Stromal cell of bone marrow (primary cell): ENCODE measurements at regions not wholly inside any gene's neighbourhood (a gene's known extent, or its start where the extent isn't known, plus 50 kb on each side); places are given as distances from the start of the nearest gene placed in this dataset.
"Not testable (repeated sequence)": the region's sequence is repeated elsewhere in the genome, so short reads cannot be mapped to it uniquely, and the experiment has no call there.

Experiments used
- DNase-seq: peaks from one replicate; pipeline ENCODE4 v3.0.0-alpha.2; 2012; ENCODE audit warnings: low read depth

DNA sequence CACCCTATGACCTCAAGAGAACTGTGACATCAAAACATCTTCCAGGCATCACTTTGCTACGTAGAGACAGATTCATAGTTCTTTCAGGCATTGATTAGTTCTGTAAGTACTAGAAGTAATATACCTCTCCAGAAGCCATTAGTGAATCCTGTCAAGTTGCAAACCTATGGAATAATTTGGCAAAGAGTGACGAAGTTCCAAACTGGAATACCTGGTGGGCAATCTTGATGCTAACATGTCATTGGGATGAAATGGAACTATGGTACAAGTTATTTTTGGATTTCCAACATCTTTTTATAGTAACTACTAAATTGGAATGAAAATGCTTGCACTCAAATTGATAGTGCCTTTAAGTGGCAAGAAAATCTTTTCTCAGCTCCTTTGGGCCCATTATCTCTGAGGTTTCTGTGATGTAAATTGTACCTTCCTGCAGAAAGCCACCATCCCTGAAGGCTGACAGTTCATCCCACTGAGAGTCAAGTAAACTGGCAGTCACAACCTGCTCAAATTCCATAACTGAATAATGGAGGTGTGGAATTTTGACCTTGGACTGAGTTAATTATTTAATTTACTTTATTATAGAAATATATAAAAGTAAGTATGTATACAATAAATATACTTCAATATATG is 435.5 kb downstream of the DTWD2 start:
- DNase-seq = no peak

DNA sequence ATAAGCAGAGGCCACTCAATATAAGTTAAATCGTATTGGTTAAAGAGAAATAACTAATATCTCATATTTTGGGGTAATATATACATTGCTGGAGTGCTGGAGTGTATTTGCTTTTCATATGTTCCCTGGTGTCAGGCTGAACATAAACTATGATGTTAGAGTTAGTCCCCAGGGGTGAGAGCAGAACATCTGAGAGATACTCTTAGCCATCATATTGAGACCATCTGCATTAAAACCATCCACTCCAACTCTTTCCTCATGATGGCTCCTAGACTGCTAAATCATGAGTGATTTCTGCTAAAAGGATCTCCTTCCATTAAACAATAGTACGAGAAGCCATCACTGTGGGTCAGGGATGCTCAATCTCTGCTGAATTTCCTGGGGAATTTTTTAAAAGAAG is 436.2 kb downstream of the DTWD2 start:
- DNase-seq = no peak

DNA sequence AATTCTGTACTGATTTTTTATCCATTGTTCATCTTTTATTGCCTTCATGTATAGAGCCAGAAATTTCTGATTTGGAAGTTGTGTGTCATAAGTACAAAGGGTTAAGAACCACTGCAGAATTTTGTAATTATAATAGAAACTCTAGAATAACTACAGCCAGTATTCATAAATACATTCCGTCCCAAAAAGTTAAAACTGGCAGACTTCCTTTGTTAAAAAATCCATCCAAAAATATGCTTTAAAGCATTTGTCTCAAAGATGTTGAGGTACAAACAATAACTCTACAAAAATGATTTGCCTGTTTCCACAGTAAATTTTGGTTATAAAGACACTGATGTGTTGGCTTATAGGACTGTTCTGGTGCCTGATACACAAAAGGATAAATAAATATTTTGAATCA is 436.6 kb downstream of the DTWD2 start:
- DNase-seq = no peak

DNA sequence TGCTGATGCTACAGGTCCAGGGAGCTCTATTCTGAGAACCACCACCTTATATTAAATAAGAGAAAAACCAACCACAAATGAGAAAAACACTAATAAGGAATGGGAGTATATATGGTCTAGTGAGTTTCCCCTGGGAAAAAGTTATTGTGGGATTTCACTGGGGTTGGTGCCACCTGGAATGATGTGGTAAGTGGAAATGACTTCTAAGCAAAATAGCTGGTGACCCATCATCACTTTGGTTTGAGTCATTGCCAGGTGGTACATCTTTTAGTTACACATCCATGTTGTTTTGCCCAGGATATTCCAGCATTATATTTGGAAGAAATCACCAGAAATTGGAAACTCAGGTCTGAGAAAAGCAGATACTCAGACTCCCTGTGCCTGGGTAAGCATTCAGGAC is 437.3 kb downstream of the DTWD2 start:
- no peak for DNase-seq

DNA sequence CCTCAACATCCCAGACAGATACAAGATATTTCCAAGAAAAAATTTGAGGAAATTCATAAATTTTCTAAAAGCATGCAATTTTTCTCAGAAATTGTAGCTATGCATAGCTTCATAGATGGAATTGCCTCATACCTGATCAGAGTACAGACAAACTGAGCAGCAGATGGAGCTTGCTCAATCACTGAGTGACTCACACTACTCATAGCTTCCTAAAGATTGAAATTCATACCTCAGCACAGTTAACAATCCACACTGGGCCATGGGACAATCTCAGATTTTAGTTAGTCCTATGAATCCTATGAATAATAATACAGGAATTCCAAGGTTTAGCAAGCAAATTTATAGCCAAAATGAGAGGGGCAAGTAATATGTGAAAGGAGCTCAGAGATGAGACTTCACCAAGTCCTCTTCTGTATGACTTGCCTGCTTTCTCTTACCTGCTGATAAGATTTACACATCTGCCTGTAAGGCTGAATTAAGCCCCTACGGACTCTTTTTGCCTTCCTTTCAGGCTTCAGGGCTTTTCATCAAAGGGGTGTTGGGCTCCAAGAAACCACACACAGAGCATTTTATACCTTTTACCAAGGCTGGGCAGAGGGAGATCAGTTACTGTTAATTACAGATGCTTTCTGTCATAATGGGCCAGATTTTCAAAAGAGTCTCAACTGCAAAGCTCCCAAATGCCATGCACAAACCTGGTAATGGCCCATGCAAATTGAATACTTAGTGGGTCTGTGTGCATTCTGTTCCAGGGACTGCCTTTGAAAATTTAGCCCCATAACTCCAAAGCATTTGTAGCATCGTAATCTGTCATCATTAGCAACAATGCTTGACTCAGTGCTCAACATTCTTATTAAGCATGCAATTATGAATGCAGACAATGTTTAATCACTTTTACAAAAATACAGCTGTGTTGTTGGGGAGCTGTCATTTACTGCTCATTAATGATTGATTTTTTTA is 439.3 kb downstream of the DTWD2 start:
- peak; percentile 73 for DNase-seq

DNA sequence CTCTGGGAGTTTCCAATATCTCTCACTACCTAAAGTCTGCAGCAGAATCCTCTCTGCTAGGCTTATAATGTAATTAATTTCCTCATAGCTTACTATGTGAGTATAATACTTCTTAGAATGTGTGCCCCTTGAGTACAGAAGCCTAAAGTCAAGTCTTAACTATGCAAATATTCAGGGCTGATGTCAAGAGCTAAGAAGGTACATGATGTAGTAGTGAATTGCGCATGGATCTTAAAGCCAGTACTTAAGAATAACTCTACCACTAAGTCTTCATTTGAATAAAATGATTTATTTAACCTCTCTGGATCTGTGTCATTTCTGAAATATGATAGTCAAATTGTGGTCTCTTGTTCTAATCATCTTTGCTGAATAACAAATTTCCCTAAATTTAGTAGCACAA is 442.9 kb downstream of the DTWD2 start:
- DNase-seq = no peak

DNA sequence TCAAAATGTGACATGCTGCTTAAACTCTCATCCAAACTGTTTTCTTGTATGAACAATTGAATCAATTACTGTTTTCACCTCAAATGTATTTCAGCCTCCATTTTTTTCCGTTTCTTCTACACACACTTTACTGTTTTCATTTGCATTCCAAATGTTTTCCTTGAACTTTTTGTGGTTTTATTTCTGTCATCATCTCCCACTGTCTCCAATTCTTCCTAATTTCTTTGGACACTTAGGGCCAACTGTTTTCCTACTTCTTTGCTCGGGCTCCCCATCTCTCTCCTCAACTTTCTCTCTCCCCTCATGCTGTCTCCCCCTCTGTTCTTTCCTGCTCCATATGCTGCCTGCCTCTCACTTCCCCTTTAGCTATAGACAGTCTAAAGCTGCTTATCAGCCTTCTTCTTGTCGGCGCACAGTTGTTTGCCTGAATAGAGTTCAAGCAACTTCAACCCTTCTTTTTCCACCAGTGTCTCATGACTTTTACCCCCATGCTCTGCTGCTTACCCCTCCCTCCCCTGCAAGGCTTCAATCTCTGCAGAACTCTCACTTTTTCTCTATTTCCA is 443.4 kb downstream of the DTWD2 start:
- DNase-seq = no peak

DNA sequence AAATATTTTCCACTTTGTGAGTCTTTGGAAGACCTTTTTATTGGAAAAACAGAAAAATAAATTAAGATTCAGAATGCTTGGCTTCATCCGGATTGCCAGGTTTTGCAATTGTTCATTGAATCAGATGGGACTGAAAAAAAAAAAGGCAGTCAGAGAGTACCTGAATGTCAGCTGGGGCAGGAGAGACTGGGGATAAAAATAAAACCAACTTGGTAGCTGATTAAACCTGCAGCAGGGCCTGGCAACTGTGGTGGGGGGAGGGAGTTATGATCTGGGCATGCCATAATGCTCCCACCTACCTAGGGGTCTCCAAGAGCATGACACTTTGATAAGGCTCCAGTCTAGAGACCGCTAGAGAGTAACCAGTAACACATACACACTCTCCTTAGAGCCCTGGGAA is 454.4 kb downstream of the DTWD2 start:
- DNase-seq = no peak

DNA sequence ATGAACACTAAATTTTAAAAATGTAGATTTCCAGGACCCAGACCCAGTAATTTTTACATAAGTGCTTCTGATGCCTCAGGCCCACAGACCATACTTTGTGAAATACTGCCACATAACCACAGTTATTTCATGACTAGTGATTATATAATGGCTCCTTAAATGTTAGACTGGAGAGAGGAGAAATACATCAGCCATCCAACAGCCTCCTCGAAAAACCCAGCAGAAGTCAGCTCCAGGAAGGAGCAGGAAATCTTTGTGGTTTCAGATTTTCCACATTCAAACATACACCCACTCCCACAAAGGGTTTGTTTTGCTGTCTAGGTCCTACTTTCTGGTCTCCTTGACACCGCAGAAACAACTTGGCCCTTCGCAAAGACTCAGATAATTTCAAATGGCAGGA is 455.2 kb downstream of the DTWD2 start:
- DNase-seq = peak; percentile 62

DNA sequence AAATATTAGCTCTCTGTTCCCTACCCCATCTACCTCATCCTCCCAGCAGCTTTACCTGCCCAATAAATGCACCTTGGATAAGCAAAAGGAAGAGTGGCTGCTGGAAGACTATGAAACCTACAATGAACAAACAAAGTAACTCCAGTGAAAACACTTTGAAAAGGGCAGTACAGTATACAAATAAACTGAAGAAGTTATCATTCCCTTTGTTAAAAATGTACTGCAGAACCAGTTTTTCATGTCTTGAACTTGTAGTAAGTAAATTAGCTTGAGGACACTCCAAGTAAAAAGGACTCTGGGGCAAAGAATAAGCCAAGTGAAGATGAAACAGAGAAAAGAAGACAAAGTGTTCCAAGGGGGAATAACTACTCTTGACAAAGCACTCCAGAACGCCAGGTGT is 457.1 kb downstream of the DTWD2 start:
- no peak for DNase-seq

DNA sequence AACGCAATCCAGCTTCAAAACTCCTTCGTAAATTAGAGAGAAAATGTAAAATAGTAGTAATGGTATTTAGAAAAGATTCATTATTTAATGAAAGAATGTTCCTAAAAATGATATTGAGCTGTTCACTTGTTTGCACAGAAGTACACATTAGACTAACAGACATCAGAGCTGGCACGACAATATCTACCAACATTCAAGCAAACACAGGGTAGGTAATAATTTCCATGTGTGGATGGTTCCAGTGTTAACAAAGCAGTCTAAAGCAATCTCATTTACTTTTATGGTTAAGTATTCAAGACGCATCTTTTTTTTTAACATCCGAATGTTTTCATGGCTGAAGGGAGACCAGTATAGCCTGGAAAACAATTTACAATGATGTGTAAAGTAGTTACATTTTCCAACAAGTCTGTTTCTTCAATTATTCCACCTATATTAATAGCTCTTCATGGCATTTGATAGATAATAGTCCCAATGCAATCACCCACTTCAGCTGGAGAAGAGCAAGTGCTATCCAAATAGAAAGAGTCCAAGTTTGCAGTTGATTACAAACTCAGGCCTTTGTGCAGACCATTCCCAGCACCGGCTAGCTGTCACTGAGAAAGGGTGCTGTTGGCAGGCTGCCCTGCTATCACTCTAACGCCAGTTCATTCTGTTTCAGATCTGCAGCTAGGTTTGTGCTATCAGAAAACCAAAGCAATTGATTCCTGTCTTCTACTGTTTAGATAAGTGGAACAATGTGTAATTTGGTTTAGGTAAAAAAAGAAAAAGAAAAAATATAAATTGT is 458.8 kb downstream of the DTWD2 start:
- DNase-seq = no peak

DNA sequence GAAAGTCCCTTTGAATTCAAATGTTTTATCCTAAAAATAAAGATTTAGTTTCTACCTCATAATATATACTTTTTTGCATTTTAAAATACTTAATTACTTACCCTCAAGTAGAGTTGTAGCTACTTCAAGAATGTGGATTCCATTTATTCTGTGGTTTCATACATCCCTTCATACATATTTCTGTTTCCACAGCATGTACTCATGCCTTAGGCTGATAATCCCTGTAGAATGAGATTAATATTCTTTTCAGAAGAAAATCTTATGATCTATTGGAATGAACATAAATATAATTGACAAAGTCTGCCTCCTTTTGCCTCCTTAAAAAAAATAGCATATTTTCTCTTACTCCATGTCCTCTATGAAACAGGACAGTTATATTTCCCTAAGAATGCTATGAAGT is 465.7 kb downstream of the DTWD2 start:
- no peak for DNase-seq

DNA sequence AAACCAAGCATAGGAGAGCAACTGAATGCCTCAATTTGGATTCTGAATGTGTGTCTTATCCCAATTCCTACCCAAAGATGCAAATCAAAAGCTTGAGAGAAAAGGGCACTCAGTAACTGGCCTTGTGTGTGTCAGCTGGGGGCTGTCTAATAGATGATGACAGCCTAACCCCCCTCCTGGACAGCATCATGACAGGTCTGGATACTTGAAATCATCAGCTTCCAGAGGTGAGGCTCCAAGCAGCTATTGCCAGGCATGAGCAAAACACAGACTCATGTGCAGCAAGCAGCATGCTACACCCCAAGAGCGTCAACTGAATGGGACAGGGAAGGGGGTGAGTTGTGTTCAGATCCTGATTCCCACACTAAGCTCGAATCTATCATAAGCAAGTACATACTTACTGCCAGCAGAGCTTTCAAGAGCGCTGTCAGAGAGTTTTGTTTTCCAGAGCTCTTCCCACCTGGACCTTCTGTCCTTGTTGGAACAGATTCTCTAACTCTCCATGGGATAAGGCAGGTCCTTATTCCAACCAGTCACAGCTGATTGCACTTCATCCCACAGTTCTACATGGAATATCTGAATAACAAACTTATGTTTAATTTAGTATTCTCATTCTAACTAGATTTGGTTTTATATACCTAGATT is 467.5 kb downstream of the DTWD2 start:
- DNase-seq = no peak

DNA sequence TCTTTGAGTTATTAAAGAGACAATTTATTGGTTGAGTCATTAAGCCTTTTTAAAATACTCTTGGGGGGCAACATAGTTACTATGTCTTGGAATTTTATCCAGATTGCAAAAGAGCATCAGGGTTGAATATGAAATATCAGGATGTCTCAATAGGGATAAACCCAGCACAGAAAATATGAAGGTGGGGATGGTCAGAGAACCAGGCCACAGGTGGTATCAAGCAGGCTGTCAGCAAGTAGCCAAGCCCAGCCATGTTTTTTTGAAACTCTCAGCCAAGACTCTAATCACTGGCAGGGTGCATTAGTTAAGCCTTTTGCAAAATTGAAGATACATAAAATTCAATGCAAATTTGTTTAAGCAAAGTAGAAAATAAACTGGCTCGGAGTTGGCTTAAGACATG is 468.9 kb downstream of the DTWD2 start:
- no peak for DNase-seq

DNA sequence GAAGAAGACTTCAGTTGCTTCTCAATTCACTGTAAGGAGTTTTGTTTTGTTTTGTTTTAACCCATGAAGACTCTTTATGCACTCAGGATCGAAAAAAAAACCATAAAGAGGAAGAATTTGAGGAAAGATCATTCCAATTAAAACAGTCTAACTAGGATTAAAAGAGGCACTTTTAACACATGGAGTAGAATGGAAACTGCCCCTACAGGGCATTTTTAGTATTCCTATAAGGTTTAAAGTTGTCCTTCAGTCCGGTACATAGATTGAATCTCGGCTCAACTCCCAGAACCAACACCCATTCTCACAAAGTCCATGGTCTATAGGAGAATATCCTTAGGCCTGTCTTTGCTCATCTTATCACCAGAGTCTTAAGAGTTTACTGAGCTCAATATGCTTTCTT is 469.6 kb downstream of the DTWD2 start:
- DNase-seq = no peak

DNA sequence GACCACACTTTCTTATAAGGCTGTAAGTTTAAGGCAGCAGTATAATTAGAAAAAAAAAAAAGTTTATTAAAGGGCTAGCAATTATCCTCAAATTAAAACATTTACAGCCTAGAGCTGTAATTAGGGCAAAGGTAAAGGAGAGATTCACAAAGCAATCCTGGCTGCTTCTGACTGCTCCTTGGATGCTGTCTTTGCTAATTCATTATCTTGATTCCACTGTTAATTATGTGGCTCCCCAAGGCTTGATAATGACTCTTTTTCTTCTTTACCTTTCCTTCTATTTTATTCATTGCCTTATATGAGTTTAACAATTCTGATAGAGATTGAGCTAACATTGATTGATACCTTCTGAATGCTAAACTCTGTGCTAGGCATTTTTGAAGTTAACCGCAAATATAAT is 476.5 kb downstream of the DTWD2 start:
- no peak for DNase-seq

DNA sequence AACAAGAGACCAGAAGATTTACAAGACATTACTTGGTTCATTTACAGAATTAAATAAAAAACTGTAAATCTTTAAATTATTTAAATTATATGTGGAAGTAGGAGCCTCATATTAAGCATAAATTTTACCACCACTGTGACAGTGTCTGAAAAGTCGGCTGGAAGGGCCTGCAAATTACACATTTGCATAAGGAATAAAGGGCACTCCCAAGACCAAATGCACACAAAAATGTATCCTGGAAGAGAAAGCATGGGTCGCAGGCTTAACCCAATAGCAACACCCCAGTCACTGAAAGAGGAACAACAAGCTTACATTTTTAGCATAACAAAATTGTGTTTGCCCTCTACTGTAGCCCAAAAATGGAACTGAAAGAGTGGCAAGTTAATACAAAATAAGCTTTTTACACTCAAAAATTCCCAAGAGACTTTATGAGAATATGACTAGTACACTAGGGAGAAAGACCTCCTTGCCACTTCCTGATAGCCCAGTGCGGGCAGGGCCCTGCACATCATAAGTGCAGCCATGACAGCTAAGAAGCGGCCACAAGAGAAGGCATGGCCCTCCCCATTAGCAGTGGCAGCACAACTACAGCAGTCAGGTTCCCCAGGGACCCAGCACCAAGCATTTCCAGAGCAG is 482.0 kb downstream of the DTWD2 start:
- no peak for DNase-seq

DNA sequence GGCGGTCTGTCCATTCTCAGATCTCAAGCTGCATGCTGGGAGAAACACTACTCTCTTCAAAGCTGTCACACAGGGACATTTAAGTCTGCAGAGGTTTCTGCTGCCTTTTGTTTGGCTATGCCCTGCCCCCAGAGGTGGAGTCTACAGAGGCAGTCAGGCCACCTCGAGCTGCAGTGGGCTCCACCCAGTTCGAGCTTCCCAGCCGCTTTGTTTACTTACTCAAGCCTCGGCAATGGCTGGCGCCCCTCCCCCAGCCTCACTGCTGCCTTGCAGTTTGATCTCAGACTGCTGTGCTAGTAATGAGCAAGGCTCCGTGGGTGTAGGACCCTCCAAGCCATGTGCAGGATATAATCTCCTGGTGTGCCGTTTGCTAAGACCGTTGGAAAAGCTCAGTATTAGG is 486.1 kb downstream of the DTWD2 start:
- DNase-seq = not testable (repeated sequence)

DNA sequence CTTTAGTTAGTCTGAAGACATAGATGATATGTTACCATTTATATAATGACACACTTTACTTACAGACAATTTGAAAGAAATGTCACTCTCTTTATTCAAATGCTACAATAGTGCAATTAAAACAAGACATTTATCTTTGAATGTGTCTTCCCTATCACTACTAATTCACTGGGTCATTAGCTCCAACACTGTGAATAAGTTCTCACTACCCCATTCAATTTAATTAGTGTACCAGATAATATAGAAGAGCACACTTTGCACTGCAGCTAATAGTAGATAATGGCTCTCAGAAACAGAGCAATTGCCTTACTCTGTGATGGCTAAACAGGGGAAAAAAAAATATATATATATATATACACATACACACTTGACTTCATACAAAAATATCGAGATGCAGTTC is 497.0 kb downstream of the DTWD2 start:
- no peak for DNase-seq

DNA sequence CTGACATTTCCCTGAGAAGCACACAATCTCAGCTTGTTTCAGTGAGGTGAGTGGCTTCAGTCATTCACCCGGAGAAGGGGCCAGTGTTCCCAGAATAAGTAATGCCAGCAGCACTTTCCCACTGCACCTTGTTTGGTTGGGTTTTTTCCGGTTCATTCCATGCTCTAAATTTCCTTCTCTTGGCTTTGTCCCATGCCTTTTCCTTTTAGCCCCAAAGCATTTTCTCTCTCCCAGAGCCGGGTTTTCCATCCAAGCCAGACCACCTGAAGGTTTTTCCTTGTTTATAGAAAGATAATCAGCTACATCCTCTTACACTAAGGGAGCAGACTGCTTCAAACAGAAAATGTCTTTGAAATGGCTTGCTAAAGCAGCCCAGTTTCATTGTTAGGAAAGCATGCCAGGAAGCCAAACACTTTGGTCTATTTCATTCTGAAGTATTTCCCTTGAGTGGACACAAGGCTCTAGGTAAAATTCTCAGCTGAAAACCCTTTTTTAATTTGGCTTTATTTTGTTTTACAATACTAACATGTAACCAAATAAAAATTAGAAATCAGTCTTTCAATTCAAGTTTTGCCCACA is 501.6 kb downstream of the DTWD2 start:
- DNase-seq = no peak

DNA sequence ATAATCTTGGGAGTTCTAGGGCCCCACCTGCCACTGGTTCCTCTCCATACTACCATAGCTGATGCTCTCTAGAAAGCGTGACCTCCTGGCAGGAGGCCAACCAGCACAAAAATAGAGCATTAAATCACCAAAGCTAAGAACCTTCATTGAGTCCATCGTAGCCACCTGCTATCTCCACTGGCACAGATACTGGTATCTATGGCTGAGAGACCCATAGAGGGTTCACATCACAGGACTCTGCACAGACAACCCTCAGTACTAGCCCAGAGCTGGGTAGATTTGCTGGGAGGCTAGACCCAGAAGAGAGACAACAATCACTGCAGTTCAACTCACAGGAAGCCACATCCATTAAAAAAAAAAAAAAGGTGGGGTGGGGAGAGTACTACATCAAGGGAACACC is 509.1 kb downstream of the DTWD2 start:
- DNase-seq = no peak
